ENCODE measurements at regions not wholly inside any gene's neighbourhood (a gene's known extent, or its start where the extent isn't known, plus 50 kb on each side); places are given as distances from the start of the nearest gene placed in this dataset.

DNA sequence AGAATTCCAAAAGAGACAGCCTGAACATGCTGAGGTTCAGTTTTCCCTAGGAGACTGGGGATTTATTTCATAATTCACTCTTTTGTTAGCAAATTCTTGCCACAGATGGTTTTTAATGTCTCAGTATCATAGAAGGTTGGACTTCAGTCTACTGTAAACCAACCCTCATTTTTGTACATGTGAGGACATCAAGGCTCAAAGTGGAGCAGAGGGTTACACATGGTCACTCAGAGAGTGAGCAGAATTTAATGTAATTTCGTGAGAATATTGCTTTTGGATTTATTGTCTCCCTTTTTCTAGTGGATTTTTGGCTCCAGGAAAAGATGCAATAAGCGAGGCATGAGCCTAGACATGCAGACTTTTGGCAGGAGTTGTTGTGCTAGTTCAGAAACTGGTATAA, 210.8 kb upstream of the JUN start:
- TF ChIP-seq, protein P1, sequence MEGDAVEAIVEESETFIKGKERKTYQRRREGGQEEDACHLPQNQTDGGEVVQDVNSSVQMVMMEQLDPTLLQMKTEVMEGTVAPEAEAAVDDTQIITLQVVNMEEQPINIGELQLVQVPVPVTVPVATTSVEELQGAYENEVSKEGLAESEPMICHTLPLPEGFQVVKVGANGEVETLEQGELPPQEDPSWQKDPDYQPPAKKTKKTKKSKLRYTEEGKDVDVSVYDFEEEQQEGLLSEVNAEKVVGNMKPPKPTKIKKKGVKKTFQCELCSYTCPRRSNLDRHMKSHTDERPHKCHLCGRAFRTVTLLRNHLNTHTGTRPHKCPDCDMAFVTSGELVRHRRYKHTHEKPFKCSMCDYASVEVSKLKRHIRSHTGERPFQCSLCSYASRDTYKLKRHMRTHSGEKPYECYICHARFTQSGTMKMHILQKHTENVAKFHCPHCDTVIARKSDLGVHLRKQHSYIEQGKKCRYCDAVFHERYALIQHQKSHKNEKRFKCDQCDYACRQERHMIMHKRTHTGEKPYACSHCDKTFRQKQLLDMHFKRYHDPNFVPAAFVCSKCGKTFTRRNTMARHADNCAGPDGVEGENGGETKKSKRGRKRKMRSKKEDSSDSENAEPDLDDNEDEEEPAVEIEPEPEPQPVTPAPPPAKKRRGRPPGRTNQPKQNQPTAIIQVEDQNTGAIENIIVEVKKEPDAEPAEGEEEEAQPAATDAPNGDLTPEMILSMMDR (IDR thresholded peaks at IDR 0.05; ENCODE audit: poor library complexity): no peak
- no peak for TF ChIP-seq EZH2phosphoT487 (IDR thresholded peaks at IDR 0.05; ENCODE audit: low read depth, severe bottlenecking, unreplicated experiment)

Data from hepatocyte (in vitro differentiated cells).